GM21381 (cell line): ENCODE measurements at regions not wholly inside any gene's neighbourhood (a gene's known extent, or its start where the extent isn't known, plus 50 kb on each side); places are given as distances from the start of the nearest gene placed in this dataset.
"Not testable (repeated sequence)": the region's sequence is repeated elsewhere in the genome, so short reads cannot be mapped to it uniquely, and the experiment has no call there.

Experiments used
- ATAC-seq: cut with Tn5 transposase; IDR thresholded peaks from one replicate; pipeline ENCODE4 v1.9.1; 2021; ENCODE audit warnings: mild to moderate bottlenecking, moderate library complexity; ENCODE audit not compliant: unreplicated experiment

DNA sequence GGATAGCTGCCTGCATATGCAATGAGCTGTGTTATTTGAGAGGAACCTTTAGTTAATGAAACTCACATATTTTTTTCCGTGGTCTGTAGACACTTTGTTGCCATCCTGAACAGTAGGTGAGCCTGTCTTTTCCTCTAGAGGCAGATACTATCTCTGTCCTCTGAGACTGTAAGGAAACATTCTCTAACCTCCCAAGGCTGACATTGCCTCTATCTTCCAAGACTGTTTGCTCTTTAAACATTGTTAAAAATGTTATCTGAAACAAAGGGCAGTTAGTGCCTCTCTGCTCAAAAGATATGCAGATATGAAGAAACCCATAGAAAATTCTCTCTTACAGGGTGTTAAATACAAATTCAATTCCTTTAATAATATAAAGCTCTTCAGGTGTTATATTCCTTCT is 963.8 kb upstream of the CNTN5 start:
- ATAC-seq = no peak

DNA sequence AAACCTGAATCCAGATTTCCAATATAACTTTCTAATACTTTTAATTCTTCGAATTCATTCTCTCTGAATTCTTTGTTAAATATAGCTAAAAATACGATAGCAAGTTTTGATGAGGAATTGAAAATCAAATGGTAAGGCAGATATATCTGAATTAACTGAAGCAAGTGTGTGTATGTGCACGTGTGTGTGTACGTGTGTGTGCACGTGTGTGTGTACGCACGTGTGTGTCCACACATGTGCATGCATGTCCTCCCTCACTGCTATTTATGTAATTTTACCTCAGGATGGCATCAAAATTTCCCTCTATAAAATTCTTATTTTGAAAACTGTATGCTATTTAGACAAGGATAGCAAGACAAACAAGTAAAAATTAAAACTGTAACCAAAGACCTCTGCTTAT is 961.3 kb upstream of the CNTN5 start:
- no peak for ATAC-seq

DNA sequence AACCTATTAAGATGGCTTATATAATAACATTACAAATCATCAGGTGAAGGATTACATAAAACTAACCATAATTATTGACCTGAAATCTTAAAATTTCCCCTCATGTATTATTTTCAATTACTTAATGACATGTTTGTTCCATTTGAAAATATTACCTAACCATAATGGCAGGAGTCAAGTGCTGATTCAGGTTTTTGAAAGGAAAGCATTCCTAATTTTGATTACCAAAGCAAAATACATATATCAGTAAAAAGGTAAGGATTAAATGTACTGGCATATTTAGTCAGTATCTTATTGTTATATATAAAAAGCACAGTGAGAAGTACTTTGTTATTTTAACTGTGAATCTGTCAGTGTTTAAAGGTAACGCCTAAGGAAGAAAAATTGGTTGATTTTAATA is 960.0 kb upstream of the CNTN5 start:
- no peak for ATAC-seq

DNA sequence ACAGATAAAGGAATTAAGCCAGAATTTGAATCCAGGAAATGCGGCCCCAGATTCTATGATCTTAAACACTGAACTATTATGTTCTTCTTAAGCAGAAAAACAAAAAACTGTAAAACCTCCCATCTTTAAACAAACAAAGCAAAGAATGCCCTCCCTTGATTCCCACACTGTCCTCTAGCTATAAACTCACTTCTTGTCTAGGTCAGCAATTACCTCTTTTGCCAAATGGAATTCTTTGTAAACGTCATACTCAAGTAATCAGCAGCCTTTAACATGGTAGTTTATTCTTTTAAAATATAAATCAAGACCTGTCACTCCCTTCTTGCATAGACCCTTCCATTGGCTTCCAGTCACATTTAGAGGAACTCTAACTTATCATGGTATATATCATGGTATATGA is 958.9 kb upstream of the CNTN5 start:
- ATAC-seq = no peak

DNA sequence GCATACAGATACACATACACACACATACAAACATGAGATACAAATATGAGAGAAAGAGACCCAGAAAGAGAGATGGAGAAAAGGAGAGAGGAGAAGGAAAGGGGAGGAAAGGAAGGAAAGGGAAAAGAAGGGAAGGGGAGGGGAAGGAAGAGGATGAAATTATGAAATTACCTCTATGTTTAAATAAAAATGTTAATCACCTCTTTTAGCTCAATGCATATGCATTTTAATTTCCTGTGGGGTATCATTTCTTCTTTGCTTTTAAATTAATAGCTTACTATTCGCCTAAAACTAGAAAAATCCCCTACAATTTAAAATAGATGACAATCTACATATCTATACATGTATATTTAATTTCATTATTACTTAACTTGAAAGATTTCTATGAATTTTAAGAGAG is 958.0 kb upstream of the CNTN5 start:
- no peak for ATAC-seq

DNA sequence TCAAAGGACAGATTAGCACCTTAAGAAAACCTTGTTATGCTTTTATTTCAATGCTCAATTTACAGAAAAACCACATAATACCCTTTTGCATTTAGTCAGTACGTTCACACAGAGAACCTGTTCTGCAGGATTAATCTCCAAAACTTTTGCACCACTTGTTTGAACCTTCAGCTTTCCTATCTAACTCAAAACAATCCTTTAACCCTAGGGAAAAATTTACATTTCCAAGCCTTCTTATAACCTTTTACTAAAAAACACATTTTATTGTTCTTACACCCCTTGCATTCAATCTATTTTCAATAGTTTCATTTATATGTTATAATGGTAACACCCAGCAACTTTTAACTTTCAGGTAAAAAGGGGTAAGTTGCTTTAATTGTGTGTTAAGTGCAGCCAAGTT is 952.5 kb upstream of the CNTN5 start:
- ATAC-seq = no peak

DNA sequence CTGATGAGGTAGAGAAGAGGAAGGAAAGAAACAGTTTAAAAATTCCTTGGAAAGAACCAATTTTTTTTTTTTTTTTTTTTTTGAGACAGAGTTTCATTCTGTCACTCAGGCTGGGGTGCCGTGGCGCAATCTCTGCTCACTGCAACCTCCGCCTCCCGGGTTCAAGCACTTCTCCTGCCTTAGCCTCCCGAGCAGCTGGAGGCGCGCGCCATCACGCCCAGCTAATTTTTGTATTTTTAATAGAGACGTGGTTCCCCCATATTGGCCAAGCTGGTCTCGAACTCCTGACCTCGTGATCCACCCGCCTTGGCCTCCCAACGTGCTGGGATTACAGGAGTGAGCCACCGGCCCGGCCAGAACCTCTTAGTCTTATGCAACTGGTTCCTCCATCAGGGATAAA is 951.6 kb upstream of the CNTN5 start:
- not testable (repeated sequence) for ATAC-seq

DNA sequence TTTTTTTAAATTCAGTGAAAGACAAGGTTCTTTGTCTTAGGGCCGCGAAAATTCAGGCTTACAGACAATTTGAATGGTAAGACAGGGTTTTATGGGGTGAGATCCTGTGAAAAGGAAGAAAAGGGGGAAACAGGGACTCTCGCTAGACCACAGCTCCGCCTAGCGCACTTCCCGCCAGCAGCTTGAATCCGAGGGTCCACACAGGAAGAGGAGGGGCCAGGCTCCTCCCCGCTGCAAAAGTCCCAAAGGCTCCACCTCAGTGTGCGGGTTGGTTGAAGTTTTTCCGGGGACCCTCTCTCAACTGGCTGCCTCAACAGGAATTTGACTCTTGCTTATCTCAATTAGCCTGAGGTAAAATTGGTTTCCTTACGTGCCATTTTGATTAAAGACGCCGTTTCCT is 950.9 kb upstream of the CNTN5 start:
- ATAC-seq = no peak

DNA sequence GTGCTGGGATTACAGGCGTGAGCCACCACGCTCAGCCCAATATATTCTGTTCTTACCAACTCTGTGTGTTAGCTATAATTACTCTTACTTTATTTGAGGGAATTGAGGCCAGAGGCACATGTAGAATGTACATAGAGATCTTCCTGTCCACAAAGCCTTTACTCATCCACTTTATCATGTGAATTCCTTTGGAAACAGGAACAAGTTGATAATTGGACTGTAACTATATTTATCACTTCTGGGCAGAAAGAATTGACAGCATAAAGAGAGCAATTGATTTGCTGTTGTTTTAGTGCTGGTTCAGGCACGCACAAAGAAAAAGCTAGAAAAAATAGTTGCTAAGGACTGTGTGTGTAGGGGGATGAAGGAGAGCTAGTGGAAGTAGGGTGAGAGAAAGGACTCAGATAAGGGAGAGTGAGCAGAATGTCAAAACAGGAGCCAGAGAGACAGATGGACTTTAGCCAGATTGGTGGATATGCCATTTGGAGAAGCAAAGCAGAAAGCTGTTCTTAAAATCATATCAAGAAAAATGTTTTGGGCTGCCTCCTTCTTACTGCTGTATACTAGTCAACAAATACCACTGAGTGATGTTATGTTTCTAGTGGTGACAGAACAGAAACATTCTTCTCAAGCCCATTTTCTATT is 929.8 kb upstream of the CNTN5 start:
- ATAC-seq = no peak

DNA sequence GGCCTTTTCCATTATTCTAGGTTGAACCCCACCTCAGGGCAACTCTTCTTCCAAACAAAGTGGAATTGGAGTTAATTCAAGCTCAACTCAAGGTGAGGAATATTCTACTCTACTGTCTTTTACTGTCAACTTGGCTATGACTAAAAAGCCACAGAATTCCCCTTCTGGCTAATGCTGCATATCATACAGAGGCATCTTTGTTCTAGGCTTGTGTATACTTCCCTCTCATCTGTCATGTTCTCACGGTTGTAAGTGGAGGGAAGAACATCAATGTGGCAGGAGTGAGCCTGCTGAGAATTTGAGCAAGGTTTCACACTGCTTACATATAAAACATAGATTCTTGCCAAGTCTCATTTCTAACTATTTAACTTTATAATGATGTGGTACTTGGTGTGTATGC is 921.4 kb upstream of the CNTN5 start:
- no peak for ATAC-seq

DNA sequence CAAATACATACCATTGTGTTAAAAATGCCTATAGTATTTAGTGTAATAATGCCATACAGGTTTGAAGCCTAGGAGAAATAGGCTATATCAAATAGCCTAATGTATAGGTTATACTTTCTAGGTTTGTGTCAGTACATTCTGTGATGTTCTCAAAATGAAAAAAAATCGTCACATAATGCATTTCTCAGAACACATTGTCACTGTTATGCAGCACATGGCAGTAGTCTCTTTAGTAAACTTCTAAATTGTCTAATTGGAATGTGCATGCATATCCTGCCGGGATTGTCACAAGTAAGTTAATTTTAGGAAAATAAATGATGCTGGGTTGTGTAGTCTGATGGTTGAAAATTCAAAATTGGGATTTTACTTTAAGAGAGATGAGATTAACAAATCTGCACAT is 920.1 kb upstream of the CNTN5 start:
- no peak for ATAC-seq

DNA sequence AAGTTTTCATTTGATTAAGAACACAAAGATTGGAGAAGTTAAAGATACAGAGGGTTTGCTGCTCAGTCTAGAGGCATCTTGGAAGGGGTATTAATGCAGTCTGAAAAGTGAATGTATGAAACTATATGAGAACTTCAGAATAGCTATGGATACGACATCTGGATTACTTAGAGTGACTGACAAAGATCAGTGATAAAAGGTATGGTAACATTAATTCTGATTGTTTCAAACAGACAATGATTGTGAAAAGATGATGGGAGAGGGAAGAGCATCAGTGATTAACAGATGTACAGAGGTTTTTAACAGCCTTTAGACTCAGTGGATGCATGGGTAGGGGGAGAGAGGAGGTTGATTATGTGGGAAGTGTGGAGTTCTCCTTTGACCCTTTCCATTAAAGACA is 919.4 kb upstream of the CNTN5 start:
- ATAC-seq = no peak

DNA sequence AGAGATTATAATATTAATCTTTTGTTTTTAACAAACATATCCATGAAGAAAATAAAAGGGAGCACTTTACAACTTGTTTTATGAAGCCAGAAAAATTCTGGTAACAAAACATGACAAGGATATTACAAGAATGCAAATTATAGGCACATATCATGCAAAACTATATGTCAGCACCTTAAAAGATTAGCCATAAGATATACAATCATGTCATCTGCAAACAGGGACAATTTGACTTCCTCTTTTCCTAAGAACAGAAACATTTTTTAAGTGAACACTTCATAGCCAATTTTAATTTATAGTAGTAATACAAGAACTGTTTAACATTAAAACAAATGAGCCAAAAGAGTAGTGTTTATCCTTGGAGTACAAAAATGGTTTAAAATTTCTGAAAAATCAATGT is 916.5 kb upstream of the CNTN5 start:
- ATAC-seq = no peak

DNA sequence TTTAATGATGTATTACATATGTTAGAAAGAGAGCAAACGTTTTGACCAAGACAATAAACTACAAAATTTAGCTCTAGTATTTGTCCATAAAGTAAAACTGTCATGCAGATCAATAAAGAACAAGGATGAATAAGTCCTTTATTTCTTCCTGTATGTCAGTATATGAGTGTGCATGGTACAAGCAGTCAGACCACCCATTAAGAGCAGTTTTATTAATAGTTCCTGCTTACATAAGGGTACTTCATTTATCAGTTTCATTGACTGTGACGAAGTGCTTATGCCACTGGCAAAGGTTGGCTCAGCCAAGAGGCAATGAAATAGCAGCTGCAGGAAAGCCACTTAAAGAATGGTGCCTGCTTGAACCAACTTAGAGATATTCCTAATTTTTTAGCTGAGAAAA is 913.0 kb upstream of the CNTN5 start:
- ATAC-seq = no peak

DNA sequence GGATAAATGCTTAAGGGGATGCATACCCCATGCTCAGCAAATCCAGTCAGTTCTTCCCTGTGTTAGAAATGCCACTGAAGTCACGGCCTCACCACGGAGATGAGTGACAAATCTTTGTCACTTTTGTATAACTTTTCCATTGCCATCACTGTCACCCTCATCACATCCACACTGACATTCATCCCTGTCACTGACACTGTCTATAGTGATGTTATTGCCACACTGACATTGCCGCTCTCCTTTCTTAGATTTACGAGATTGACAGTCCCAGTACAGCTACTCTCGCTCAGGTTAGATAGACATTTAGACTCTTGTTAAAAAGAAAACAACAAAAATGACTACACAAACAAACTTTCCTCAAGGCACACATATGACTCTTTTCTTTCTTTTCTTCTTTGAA is 910.7 kb upstream of the CNTN5 start:
- no peak for ATAC-seq

DNA sequence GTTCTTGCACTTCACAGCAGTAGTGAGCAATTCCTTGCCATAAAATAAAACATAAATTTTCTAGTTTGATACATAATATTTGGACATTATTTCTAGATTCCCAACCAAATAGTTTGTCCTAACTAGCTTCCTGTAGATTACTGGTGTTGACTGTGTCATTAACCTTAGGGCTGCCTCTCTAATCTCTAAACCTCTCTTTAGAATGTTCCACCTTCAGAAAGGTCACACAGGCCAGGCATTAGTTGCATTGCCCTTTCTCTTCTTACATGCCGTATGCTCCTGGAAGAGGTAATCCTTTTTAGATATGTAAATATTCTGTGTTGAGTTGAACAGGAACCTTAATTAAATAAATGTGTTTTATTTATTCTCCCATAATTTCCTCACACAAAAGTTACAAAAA is 904.9 kb upstream of the CNTN5 start:
- no peak for ATAC-seq

DNA sequence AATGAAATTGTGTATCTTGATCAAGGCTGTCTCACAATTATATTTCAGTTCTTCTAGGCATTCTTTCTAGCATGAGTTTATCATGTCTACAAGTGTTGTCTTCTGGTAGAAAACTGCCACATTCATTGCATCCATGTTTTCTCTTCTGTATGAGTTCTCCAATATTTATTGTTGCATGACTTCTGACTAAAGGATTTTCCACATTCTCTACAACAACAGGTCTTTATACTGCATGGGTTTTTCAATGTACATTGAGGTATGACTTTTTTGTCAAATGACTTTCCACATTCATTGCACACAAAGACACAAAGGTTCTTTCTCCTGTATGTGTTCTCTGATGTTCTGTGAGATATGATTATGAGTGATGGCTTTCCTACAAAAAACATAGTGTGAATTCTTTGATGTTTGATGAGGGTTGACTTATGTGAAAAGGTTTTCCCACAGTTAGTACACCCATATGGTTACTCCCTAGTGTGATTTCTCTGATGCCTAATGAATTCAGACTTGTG is 890.6 kb upstream of the CNTN5 start:
- ATAC-seq = no peak

DNA sequence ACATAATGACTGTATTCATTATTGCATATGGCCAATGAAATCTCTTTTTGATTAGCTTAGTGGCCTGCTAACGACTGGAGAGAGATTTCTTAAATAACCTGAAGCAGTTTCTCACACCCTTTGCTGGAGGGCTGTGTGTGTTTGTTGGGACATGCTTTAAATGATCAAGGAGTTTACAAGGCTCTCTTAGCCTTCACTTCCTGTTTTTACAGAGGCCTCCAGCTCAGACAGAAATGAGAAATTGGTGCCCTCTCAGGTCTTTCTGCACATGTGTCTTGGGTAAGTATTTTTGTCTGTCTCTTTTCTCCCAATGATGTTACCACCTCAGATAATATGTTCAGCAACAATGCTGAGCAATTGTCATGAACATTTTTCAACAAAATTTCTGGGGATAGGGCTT is 884.4 kb upstream of the CNTN5 start:
- ATAC-seq = no peak

DNA sequence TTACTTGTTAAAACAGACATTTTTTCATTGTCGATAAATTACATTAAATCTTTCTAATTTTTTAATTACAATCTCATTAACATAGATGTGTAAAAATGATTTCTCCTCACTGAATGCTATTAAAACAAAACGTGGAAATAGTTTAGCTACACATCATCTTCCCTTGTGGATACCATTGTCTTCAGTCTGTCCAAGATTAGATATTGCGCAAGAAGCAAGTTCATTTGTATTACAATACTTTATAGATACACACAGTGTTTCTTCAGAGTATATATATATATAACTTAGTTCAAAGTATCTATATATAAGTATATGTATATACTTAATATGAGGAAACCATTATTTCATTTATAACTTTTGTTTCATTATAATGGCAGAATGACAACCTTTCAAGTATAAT is 883.3 kb upstream of the CNTN5 start:
- no peak for ATAC-seq

DNA sequence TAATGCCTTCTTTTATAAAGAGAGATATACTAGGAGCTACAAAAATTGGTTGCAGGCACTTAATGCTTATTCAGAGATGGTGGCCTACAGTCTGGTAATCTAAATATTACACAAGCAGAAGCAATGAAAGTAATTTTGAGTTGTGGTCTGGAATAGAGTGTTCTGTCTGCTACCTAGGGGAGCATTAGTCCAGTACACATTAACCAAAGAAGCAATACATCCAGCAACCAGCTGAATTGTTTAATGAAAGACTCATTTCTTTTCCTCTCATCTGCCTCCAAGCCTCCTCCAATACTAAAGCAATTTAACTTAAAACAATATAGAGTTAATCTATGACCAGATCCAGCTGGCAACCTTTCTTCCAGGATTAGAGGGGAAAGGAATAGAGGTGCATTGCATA is 877.1 kb upstream of the CNTN5 start:
- no peak for ATAC-seq

DNA sequence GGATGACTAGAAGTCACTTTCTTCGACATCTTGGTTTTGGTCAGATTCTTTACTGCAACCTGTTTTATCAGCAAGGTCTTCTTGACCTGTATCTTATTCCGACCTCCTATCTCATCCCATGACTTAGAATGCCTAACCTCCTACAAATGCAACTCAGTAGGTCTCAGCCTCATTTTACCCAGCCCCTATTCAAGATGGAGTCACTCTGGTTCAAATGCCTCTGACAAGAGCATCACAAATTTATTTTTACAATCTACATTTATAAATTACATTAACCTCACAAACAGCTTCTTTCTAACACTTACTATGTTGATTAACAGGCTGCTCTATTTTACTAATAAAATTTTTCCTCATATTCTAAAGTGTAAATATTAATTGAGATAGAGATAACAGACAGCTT is 867.0 kb upstream of the CNTN5 start:
- ATAC-seq = no peak

DNA sequence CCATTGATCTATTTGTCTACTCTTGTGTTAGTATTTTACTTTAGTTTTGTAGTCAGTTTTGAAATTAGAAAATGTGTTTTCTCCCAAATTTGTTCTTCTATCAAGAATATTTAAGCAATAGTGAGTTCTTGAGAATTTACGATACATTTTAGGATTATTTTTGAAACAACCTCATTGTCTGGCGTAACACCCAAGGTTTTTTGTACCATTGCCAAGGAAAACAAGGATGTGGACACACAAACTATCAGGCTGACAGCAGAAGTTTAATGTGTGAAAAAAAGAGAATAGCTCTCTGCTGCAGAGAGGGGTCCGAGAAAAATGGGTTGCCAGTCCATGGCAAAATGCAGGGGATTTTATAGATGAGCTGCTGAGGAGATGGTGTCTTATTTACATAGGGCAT is 865.1 kb upstream of the CNTN5 start:
- ATAC-seq = no peak

DNA sequence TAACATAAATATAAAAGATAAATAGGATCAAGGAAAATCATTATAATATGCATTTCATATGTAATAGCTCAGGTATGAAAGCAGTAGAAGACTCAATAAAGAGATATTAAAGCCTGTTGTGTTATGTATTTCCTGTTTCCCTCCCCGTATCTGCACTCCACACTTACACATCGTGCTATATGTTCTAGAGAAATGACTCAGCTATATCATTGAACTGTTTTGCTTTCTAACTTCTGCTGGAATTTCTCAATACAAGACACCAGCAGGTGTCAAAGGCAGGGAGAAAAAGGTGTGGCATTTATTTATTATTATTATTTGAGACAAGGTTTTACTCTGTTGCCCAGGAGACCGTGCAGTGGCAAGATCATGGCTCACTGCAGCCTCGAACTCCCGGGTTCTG is 842.8 kb upstream of the CNTN5 start:
- ATAC-seq = no peak

DNA sequence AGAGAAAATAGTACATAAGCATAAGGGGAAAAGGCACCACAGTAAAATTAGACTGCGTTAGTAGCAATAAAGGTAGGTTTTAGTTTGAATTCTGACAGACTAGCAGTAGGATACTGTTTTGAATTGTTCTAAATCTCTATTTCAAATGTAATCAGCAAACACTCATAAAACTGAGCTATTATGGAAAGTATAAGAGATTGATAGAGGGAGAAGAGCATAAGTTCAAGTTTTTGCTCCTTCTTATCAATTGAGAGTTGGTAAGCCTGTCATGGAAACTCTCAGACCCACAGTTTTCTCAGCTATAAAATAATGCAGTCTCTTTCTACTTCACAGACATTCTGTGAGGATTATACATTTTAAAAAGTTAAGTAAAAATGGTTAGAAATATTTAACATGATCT is 840.2 kb upstream of the CNTN5 start:
- ATAC-seq = no peak
